ENCODE measurements at regions not wholly inside any gene's neighbourhood (a gene's known extent, or its start where the extent isn't known, plus 50 kb on each side); places are given as distances from the start of the nearest gene placed in this dataset.

DNA sequence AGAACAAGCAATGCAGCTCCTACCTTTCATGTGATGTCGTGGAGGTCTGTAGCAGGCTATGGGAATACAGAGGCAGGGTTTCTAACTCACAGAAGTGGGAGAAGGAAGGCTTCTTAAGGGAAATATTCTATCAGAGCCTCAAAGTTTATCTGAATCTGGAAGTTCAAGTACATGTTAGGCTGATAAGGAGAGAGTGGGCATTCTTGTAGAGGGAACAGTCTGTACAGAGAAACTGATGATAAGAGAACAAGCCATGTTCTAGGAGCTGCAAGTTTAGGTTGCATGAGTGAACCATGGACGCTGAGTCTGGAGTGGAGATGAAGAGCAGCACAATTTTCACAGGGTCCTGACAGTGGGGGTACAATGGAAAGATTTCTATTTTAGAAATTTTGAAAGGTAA is 344.0 kb downstream of the CHRM3 start:
- DNase-seq (ENCODE audit: low read depth): no peak

DNA sequence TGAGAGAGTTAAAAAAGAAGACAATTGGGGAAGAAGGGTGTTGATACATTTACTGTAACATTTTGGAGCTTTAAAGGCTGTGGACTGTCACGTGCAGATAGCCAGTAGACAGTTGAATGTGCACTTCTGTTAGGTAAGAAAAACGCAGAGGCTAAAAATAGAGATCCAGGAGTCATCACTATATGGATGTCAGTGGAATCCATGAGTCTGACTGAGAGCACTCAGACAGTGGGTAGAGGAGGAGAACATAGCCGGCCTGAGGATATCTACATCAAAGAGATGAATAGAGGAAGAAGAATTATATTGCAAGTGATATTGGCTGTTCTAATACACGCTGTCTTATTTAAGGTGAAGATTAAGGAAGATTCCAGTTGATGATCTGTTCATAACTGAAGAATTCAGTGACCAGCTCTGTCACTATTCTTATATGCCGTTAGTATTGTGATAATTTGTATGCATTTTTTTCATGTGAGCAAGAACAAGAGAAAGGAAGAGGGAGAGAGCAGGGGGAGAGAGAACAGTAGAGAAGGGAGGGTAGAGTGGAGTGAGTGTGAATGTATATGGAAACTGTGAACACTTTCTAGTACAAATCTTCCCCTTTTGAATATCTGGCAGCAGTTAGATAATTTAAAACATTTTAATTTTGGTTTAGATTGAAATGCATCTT is 344.8 kb downstream of the CHRM3 start:
- DNase-seq (ENCODE audit: low read depth): no peak

DNA sequence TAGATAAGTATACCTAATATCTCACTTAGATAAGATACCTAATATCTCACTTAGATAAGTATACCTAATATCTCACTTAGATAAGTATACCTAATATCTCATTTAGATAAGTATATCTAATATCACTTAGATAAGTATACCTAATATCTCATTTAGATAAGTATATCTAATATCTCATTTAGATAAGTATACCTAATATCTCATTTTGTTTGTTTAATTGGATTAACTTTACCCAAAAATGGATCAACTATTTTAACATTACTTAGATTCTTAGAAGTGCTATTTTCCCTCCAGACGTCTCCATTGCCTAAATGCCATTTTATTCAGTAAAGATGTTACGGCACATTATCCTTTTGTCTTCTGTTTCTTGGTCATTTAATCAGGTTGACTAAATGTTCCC is 346.4 kb downstream of the CHRM3 start:
- no peak for DNase-seq (ENCODE audit: low read depth)

DNA sequence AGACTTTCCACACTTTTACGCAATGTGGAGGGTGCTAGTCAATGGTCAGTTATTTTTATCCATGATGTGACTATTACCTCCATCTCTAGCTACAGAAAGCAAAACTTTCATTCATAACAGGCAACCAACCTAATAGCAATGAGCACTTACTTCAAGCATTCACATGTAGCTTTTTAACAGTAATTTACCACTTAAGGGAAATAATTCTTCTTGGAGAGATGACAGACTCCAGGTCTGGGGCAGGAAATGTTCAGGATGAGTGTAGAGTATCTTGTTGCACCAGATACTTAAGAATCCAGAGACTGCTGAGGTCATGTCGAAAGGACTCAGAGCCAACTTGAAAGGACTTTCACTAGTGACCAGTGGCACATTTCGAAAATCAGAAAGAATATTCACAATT is 347.6 kb downstream of the CHRM3 start:
- DNase-seq (ENCODE audit: low read depth): no peak

DNA sequence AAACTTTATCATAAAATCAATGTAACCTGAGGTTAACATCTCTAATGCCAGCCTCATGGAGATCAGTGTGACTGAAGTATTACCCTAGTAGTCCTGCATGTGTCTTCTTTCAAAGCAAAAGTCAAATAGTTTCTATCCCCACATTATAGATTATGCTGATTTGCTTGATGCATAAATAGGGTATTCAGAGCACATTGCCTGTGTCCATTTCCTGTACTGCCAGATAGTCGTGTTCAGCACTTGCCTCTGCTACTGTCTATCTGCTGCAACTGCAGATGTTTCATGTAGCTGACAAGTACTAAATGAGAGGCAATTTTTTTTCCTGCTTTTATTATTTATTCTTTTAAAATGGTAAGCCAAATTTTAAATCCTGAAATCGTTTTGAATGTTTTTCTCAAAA is 348.7 kb downstream of the CHRM3 start:
- no peak for DNase-seq (ENCODE audit: low read depth)

DNA sequence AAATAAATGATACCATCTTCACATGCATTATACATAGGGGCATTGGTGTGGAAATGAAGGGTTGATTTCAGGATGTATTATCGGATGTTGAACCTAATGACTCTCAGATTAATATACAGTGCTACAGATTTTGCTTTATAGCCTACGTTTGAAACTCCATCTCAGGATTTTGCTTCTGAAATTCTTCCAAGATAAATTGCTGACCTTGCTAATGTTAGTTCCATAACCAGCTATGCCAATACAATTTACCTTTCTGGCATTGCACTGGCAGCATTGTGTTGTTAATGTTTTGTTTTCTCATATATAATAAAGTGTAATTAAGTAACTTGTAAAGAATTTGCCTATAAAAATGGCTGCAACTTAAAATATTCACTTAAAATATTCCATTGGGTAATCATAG is 350.1 kb downstream of the CHRM3 start:
- no peak for DNase-seq (ENCODE audit: low read depth)

DNA sequence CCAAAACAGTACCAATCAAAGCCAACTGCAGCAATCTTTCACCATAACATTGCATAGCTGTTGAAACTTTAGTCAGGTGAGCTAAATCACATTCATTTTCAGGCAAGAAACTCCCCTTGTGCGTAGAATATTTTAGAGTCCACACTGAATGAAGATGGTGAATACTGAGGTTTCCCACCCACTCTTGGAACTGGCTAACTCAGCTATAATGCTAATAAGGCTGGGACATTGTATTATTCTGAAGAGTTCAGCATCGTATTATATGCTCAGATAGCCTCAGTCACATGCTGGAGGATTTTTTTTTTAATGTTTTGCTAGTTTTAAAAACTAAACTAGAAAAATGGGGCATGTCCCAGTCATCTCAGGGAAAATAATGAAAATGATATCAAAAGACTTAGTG is 352.3 kb upstream of the FMN2 start:
- no peak for DNase-seq (ENCODE audit: low read depth)

DNA sequence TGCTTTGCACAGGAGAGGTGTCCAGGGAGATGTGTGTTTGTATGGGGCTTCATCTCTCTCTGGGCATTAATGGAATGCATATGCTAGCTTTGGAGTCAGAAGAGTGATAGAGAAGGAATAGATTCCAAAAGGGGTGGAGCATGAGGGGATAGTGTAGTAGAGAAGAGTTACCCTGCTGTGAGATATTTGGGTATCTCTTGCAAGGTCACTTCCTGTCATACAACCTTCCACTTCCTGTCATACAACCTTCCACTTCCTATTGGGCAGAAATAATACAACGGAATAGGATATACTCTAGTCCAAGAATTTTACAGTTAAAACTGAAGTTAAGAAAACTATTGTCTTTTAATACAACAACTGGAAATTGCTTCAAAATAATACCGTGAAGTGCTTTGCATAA is 351.8 kb upstream of the FMN2 start:
- no peak for DNase-seq (ENCODE audit: low read depth)

DNA sequence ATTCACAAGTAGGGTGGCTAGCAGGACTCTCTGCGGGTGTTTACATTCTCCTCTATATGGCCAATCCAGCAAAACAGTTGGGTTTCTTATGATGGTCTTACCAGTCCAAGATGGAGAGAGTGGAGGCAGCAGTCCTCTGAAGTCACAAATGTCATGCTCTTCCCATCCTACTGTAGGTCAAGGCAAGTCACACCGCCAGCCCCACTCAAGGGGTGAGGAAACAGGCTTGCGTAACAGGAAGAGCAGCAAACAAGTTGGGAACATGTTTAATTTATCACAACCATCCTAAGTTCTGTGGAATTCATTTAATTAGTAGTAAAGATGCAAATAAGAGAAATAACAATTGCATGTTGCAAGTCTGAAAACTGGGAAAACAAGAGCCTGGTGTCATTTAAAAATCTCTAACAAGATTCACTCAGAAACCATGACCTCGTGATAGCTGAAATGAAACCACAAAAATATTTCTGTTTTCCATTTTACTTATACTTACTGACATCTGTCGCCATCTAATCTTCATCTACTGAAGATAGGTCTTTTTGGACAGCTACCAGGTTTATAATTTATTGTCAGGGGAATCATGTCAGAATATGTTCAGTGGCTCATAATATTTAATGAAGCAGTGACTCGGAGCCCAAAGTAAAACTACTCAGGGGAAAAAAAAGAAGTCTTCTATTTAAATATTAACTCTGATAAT is 349.1 kb upstream of the FMN2 start:
- DNase-seq (ENCODE audit: low read depth): no peak

DNA sequence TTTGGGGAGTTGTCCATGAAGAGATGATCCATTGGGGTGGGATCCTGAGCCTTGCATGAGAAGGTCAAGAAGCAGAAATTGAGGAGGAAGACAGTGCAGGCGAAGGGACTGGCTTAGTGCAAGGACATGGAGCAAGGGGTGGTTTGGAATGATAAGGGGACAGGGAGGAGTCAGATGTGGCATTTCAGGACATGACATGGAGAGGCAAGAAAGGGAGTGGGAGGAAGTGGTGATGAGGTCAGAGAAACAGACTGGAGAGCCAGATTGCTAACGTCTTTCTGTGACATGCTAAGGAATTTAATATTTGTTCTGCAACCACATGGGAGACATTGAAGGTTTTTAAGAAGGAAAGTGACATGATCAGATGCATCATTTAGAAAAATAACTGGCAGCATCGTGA is 346.8 kb upstream of the FMN2 start:
- no peak for DNase-seq (ENCODE audit: low read depth)

DNA sequence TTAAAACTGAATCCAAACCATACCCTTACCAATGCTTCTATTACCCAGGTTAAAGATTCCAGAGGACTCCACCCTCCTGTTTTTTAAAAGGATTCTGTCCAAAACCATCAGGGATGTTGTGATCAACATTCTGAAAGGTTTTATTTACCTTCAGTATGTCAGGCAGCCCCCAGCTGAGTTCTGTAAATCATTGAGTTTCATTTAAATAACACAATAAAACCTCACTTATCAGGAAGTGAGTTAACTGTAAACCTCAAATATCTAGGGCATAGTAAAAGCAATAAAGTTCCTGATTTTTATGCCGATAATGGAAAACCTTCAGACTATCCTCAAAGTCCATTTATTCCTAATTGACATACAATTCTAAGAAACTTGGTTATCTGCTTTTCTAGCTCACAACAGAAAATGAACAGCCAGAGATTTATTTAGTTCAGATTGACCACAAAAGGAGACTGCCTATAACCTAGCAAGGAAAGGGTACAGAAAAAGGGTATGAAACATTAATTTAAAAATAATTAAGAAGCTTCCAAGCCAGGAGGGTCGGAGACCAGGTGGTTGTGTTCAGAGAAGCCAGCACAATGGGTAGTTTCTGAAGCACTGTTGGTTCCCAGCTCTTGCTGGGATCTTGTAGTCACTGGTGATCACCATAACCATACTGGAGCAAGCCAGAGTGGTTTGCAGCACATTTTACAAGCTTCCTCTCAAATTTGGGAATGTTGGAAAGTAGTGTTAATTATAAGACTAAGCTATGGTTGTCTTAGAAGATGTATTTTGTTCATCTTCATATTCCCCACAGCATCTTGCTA is 336.4 kb upstream of the FMN2 start:
- DNase-seq (ENCODE audit: low read depth): no peak

DNA sequence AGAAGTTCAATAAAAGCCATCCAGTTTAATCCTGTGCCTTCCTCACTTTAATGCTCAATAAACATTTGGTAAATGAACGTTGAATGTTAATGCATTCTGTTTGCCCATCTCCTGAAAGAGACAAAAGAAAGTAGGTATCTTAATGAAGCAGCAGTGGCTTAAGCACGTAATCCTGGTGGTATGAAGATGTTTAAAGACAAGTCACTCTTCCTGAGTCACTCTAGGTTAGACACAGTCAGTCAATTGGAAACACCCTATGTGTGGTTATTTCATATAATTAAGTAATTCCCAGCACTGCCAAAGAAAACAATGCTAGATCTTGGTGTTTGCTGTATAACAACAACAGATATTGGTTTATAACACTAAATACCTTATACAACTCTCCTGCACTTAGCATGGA is 334.0 kb upstream of the FMN2 start:
- no peak for DNase-seq (ENCODE audit: low read depth)

DNA sequence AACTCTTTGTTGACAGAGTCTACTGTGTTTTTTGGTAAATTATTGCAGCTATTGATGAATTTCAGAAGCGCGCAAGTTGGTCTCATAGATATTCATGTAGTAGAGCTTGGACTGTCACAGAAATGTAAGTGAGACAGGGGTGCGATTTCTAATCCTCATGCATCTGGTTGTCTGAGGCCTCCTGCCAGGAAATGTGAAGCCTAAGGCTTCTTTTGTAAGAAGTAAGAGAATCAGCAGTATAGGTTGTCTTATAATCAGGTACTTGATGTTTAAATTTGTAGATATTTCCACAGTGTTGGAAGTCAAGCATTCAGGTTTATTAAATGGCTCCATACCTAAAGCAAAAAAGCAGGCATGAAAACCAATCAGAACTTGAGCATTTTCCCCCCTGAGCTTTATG is 332.9 kb upstream of the FMN2 start:
- no peak for DNase-seq (ENCODE audit: low read depth)

DNA sequence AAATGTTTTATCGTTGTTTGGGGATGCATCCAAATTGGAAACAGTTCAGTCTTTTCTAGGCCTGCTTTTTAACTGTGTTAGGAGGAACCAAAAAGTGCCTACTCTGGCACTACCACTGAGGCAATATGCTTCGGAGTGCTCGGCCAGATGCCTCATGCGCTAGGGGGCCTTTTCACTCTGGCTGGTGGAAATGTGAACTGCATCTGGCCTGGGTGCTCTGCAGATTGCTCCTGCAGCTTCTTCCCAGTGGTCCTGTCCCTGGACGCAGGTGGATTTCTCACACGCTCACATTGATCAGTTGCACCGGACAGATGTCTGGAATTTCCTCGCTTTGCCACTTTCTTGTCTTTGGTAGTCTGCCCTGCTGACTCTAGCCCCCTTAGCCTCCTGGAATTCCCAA is 330.2 kb upstream of the FMN2 start:
- no peak for DNase-seq (ENCODE audit: low read depth)

DNA sequence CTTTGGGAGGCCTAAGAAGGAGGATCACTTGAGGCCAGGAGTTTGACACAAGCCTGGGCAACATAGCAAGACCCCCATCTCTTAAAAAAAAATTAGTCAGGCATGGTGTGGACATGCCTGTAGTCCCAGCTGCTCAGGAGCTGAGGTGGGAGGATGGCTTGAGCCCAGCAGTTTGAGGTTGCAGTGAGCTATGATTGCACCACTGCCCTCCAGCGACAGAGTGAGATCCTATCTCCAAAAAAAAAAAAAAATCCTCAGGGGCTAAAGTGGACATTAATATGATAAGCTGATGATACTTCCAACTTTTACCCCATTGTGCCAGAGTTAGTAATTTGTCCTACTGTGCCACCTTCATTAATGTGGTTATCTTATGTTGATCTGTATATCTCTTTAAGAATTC is 327.8 kb upstream of the FMN2 start:
- no peak for DNase-seq (ENCODE audit: low read depth)

DNA sequence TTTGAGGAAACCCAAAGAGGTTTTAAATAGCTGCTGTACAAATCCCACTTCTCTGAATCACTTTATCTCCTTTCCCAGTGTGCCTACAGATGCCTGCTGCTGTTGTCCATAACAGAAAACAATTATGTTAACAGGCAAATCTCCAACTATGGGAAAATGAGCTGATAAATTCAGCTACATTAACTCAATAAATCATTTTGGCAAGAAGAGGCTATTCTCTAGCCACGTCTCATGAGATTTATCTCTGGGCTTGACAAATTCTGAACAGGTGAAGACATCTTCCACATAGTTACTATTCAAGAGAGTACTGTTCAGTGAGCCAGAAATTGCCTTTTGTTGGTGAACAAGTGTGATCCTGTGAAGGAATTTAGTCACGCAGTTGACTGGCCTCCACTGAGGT is 327.1 kb upstream of the FMN2 start:
- no peak for DNase-seq (ENCODE audit: low read depth)

DNA sequence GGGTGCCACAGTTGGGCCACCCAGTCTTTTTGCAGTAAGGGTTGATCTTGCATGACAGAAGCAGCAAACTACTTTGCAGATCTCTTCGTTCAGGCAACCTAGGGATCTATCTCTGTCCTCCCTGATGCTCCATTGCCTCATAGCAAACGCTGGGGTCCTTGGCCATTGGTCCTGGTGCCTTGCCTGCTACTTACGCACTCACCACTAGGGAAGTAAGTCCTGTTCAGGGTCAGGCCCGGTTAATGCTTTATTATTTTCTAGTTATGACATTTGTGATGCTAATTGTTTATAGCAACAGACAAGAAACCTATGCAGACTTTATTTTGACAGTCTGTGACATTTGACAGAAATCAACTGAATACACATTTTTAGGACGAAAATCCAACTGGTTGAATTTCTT is 326.5 kb upstream of the FMN2 start:
- DNase-seq (ENCODE audit: low read depth): no peak

DNA sequence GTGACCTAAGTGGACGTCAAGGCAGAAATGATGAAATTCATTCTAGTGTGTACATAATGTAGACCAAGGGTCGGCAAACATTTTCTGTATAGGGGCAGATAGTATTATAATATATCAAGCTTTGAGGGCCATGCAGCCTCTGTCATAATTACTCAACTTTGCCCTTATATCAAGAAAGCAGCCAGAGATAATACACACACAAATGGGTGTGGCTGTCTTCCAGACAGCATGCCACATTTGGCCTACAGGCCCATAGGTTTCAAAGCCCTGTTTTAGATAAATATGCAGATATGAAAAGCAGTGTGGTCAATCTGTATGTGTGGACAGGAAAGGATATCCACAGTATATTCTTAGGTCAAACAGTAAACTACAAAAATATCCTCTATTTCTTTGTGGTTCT is 320.1 kb upstream of the FMN2 start:
- no peak for DNase-seq (ENCODE audit: low read depth)

DNA sequence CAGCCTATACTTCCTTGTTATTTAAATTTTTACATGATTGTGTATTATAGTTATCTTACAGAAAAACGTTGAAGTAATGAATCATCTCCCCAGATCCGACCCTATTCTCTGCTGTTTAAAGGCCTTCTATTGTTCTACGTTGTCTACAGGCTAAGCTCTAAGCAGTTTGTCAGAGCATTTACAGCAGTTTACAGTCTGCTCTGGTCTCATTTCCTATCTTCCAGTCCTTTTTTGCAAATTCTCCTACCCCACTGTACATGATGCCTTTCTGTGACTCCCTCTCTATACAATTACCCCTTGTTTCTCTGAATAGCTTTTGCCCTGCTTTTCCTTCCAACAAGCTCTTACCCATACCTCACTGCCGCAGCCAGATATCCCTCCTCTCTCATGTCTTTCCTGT is 319.2 kb upstream of the FMN2 start:
- no peak for DNase-seq (ENCODE audit: low read depth)

DNA sequence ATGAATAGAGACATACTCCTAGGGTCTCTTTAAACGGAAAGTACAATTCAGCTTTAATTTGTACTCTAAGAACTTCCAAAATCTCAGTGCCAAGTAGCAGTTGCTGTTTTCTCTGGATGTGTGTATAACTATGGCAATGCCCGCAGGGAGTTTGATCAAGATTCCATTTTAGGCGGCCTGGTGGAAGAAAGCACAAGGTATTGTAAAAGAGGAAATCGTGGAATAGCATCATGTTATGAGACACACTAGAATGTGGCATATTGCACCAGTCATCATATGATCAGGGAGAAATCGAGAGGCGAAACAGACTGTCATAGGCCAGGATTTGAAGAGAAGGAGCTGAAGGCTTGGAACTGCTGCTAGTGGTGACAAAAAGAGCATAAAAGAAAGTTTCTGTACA is 316.2 kb upstream of the FMN2 start:
- DNase-seq (ENCODE audit: low read depth): no peak

DNA sequence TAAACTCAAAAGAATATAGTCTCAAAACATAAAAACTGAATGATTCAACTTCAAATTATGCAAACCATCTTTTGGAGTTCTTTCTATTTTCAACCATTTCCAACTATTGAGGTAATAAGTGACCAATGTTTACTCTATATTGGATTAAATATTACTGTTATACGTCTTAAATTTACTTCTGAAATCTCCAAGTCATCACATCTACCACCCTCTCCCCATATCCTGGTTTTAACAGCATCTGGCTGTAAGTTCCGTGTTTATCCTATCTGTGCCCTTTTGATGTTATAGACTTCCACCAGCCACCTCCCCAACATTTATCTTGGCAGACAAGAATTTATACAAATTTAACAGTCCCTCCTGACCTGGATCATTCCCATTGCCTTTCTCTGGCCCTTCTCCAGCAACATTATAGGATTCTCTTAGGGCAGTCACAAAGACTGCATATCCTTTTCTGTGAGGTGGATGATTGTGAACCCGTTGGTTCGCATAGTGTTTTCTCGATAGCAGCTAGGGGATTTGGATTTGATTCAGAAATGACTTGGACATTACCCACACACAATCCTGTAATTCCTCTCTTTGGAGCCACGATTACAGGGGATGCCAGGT is 313.4 kb upstream of the FMN2 start:
- peak; percentile 3 for DNase-seq (ENCODE audit: low read depth)

DNA sequence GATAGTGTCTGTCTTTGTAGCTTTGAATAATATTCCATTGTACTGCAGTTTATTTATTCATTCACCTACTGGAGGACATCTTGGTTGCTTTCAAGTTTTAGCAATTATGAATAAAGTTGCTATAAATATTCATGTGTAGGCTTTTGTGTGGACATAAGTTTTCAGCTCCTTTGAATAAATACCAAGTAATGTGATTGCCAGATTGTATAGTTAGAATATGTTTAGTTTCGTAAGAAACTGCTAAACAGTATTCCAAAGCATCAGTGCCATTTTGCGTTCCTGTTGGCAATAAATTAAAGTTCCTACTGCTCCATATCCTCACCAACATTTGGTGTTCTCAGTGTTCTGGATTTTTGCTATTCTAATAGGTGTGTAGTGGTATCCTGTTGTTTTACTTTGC is 311.7 kb upstream of the FMN2 start:
- no peak for DNase-seq (ENCODE audit: low read depth)

DNA sequence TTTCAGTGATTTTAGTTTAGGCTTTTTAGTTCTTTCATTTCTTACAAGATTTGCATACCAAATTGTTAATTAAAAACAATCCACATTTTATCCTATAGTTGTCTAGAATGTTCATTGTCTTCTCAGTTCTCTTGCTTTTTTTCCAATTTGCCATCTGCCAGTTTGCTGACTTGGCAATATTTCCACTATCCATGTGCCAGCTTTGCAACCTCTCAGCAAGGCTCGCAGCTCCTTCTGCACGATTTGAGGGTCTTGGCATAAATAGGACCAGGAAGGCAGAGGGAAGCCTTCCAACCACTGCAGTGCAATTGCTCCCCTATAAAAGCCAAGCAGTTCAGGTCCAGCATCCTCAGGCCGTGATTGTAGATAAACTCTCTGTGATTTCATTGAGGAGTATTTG is 306.8 kb upstream of the FMN2 start:
- no peak for DNase-seq (ENCODE audit: low read depth)

Data from iris pigment epithelial cell (primary cell).